Trophoblast cell (in vitro differentiated cells and primary cell): ENCODE measurements at regions not wholly inside any gene's neighbourhood (a gene's known extent, or its start where the extent isn't known, plus 50 kb on each side); places are given as distances from the start of the nearest gene placed in this dataset.

Experiments used
- DNase-seq, 2 donors: peaks; one replicate each; pipeline ENCODE4 v3.0.0-alpha.2; 2016
- H2AFZ ChIP-seq: 2 replicates; pipeline ENCODE4 v1.6.1; 2013; ENCODE audit warnings: low read length, moderate library complexity, mild to moderate bottlenecking; ENCODE audit not compliant: insufficient read depth, poor library complexity
- H2AK5ac ChIP-seq: 2 replicates; pipeline ENCODE4 v1.6.1; 2013; ENCODE audit warnings: mild to moderate bottlenecking, low read length
- H2BK120ac ChIP-seq: 2 replicates; pipeline ENCODE4 v1.6.1; 2013; ENCODE audit warnings: low read length, mild to moderate bottlenecking, moderate library complexity; ENCODE audit not compliant: insufficient read depth, poor library complexity
- H2BK12ac ChIP-seq: 2 replicates; pipeline ENCODE4 v1.6.1; 2013; ENCODE audit warnings: mild to moderate bottlenecking, low read length, moderate library complexity
- H2BK5ac ChIP-seq: 2 replicates; pipeline ENCODE4 v1.6.1; 2013; ENCODE audit warnings: low read length, low read depth, moderate library complexity, mild to moderate bottlenecking; ENCODE audit not compliant: poor library complexity
- H3K14ac ChIP-seq: 2 replicates; pipeline ENCODE4 v1.6.1; 2013; ENCODE audit warnings: mild to moderate bottlenecking, low read length
- H3K18ac ChIP-seq: 2 replicates; pipeline ENCODE4 v1.6.1; 2013; ENCODE audit warnings: mild to moderate bottlenecking, low read length
- H3K23ac ChIP-seq: 2 replicates; pipeline ENCODE4 v1.6.1; 2013; ENCODE audit warnings: low read length
- H3K27ac ChIP-seq: 2 replicates; pipeline ENCODE4 v1.5.1; 2013; ENCODE audit warnings: low read depth, mild to moderate bottlenecking, inconsistent platforms, low read length, moderate library complexity
- H3K27me3 ChIP-seq: 2 replicates; pipeline ENCODE4 v1.6.1; 2013; ENCODE audit warnings: inconsistent platforms, mild to moderate bottlenecking, low read length, moderate library complexity; ENCODE audit not compliant: insufficient read depth
- H3K36me3 ChIP-seq, 2 experiments: 1 replicate in 1 of 2; 2 replicates in 1 of 2; pipeline ENCODE4 v1.6.1; 2013; ENCODE audit warnings: low read length in 2 of 2, mild to moderate bottlenecking in 2 of 2, moderate library complexity in 1 of 2; ENCODE audit not compliant: insufficient read depth in 2 of 2, control insufficient read depth in 1 of 2
- H3K4ac ChIP-seq: 2 replicates; pipeline ENCODE4 v1.6.1; 2013; ENCODE audit warnings: low read depth, mild to moderate bottlenecking, low read length, moderate library complexity
- H3K4me1 ChIP-seq, 2 experiments: 1 replicate in 1 of 2; 2 replicates in 1 of 2; pipeline ENCODE4 v1.6.1; 2013; ENCODE audit warnings: low read length in 2 of 2, mild to moderate bottlenecking in 2 of 2, moderate library complexity in 1 of 2; ENCODE audit not compliant: insufficient read depth in 2 of 2, control insufficient read depth in 1 of 2
- H3K4me2 ChIP-seq: 2 replicates; pipeline ENCODE4 v1.6.1; 2013; ENCODE audit warnings: inconsistent platforms, mild to moderate bottlenecking, low read length, moderate library complexity
- H3K4me3 ChIP-seq: 2 replicates; pipeline ENCODE4 v1.5.1; 2013; ENCODE audit warnings: mild to moderate bottlenecking, low read depth, low read length, inconsistent platforms
- H3K79me1 ChIP-seq: one replicate; pipeline ENCODE4 v1.6.1; 2013; ENCODE audit warnings: low read length
- H3K79me2 ChIP-seq: 2 replicates; pipeline ENCODE4 v1.6.1; 2013; ENCODE audit warnings: low read length, mild to moderate bottlenecking; ENCODE audit not compliant: control insufficient read depth, insufficient read depth, poor library complexity
- H3K9ac ChIP-seq: 2 replicates; pipeline ENCODE4 v1.6.1; 2013; ENCODE audit warnings: mild to moderate bottlenecking, low read length
- H3K9me3 ChIP-seq: 2 replicates; pipeline ENCODE4 v1.6.1; 2013; ENCODE audit warnings: low read depth, mild to moderate bottlenecking, control low read depth, inconsistent platforms, low read length; ENCODE audit not compliant: insufficient read depth
- H4K12ac ChIP-seq: 2 replicates; pipeline ENCODE4 v1.6.1; 2013; ENCODE audit warnings: low read depth, mild to moderate bottlenecking, low read length, moderate library complexity
- H4K8ac ChIP-seq: 2 replicates; pipeline ENCODE4 v1.6.1; 2013; ENCODE audit warnings: low read depth, mild to moderate bottlenecking, low read length, moderate library complexity
- H4K91ac ChIP-seq: one replicate; pipeline ENCODE4 v1.6.1; 2013; ENCODE audit warnings: low read depth, mild to moderate bottlenecking, low read length, moderate library complexity
- WGBS: extraction: QIAGEN DNeasy Blood & Tissue Kit; methylation state at CpG from one replicate; pipeline ENCODE4 v1.1.7; 2013; ENCODE audit warnings: missing lambda C conversion rate; ENCODE audit not compliant: insufficient read length, insufficient coverage; ENCODE audit errors: extremely low coverage; 5-methylcytosine and 5-hydroxymethylcytosine counted together

- WGBS, result no CpG with 5 or more reads among the region's 2 CpGs
- no peak overlapping the region for H3K4me3 ChIP-seq
Measured at GRCh38 chr22:26853495-26853894, 196.1 kb downstream of the MIAT start.

GRCh38 chr22:26857169-26857568 lies 199.8 kb downstream of the MIAT start:
- Histone ChIP-seq H3K23ac (no peak overlapping the region), H3K27me3 (no peaks in the 10 kb centered on the region)
- no CpG with 5 or more reads among the region's 5 CpGs for WGBS

More at GRCh38 chr22:26853495-26853894, 196.1 kb downstream of the MIAT start:
- Histone ChIP-seq H3K9ac (no peak overlapping the region), H4K8ac (no peak overlapping the region), H2BK12ac (no peak overlapping the region), H3K36me3 (no peaks in the 10 kb centered on the region), H2BK120ac (no peak overlapping the region), H3K4ac (no peak overlapping the region), H3K4me1 (no peaks in the 10 kb centered on the region), H3K18ac (no peak overlapping the region), H3K9me3 (no peaks in the 10 kb centered on the region), H3K79me2 (no peaks in the 10 kb centered on the region), H3K27ac (no peak overlapping the region), H4K12ac (no peak overlapping the region), H3K79me1 (no peaks in the 10 kb centered on the region), H3K14ac (no peak overlapping the region), H2AK5ac (no peak overlapping the region), H2BK5ac (no peak overlapping the region), H4K91ac (no peak overlapping the region), H3K27me3 (no peaks in the 10 kb centered on the region), H3K23ac (no peak overlapping the region), H3K4me2 (no peak overlapping the region), H2AFZ (no peak overlapping the region)
- DNase-seq, result no peak

GRCh38 chr22:26860301-26860700 lies 202.9 kb downstream of the MIAT start:
- DNase-seq, result no peak
- no peak overlapping the region for H4K91ac ChIP-seq
- no peaks in the 10 kb centered on the region for H3K27me3 ChIP-seq
- no peak overlapping the region for H4K12ac ChIP-seq
- no CpG with 5 or more reads among the region's 9 CpGs for WGBS
- H3K4me2 ChIP-seq, result no peak overlapping the region
- H3K36me3 ChIP-seq, result no peaks in the 10 kb centered on the region
- no peaks in the 10 kb centered on the region for H3K79me2 ChIP-seq
- no peak overlapping the region for H2AFZ ChIP-seq
- no peak overlapping the region for H3K14ac ChIP-seq
- no peaks in the 10 kb centered on the region for H3K4me1 ChIP-seq
- H3K9ac ChIP-seq, result no peak overlapping the region
- H3K27ac ChIP-seq, result no peak overlapping the region
- no peak overlapping the region for H3K4ac ChIP-seq
- no peak overlapping the region for H3K18ac ChIP-seq
- H3K4me3 ChIP-seq, result no peak overlapping the region
- no peak overlapping the region for H4K8ac ChIP-seq
- no peak overlapping the region for H2BK120ac ChIP-seq
- no peak overlapping the region for H2BK12ac ChIP-seq
- H3K79me1 ChIP-seq, result no peaks in the 10 kb centered on the region
- H3K23ac ChIP-seq, result no peak overlapping the region
- H2BK5ac ChIP-seq, result no peak overlapping the region
- H3K9me3 ChIP-seq, result peaks cover 1% of the 10 kb centered on the region
- H2AK5ac ChIP-seq, result no peak overlapping the region

More at GRCh38 chr22:26857169-26857568, 199.8 kb downstream of the MIAT start:
- Histone ChIP-seq H3K27ac (no peak overlapping the region), H3K4me3 (no peak overlapping the region), H4K8ac (no peak overlapping the region), H2BK5ac (no peak overlapping the region), H2AFZ (no peak overlapping the region), H3K18ac (no peak overlapping the region), H4K91ac (no peak overlapping the region), H3K9me3 (peaks cover 1% of the 10 kb centered on the region), H3K79me1 (no peaks in the 10 kb centered on the region), H2BK12ac (no peak overlapping the region), H2AK5ac (no peak overlapping the region), H4K12ac (no peak overlapping the region), H3K4me2 (no peak overlapping the region), H2BK120ac (no peak overlapping the region), H3K36me3 (no peaks in the 10 kb centered on the region), H3K14ac (no peak overlapping the region), H3K79me2 (no peaks in the 10 kb centered on the region), H3K4me1 (no peaks in the 10 kb centered on the region), H3K9ac (no peak overlapping the region), H3K4ac (no peak overlapping the region)
- DNase-seq, result no peak

GRCh38 chr22:26865021-26865420 lies 207.6 kb downstream of the MIAT start:
- no peak overlapping the region for H3K23ac ChIP-seq

More at GRCh38 chr22:26865021-26865420, 207.6 kb downstream of the MIAT start:
- Histone ChIP-seq H4K8ac (no peak overlapping the region), H3K9me3 (peaks cover 1% of the 10 kb centered on the region), H3K14ac (no peak overlapping the region), H3K79me1 (no peaks in the 10 kb centered on the region), H3K36me3 (no peaks in the 10 kb centered on the region), H2AFZ (no peak overlapping the region), H4K91ac (no peak overlapping the region), H3K4me1 (no peaks in the 10 kb centered on the region), H3K27me3 (no peaks in the 10 kb centered on the region), H2BK12ac (no peak overlapping the region), H2BK120ac (no peak overlapping the region), H3K79me2 (no peaks in the 10 kb centered on the region), H2AK5ac (no peak overlapping the region), H3K4me3 (no peak overlapping the region), H3K9ac (no peak overlapping the region), H3K4me2 (no peak overlapping the region), H3K4ac (no peak overlapping the region), H2BK5ac (no peak overlapping the region), H4K12ac (no peak overlapping the region), H3K18ac (no peak overlapping the region), H3K27ac (no peak overlapping the region)
- WGBS, result no CpG with 5 or more reads among the region's 1 CpG
- DNase-seq, result no peak
